ENCODE measurements at regions not wholly inside any gene's neighbourhood (a gene's known extent, or its start where the extent isn't known, plus 50 kb on each side); places are given as distances from the start of the nearest gene placed in this dataset.

- H3K9me3 ChIP-seq (ENCODE audit: control insufficient read depth, low read length, poor library complexity, severe bottlenecking): no peaks in the 10 kb centered on the region
- no peak overlapping the region for H3K4me3 Mint-ChIP-seq
- ATAC-seq (no peak), DNase-seq (no peak)
- no peaks in the 10 kb centered on the region for H3K27me3 Mint-ChIP-seq
- no peak overlapping the region for H3K27ac Mint-ChIP-seq
- H3K4me1 Mint-ChIP-seq: no peaks in the 10 kb centered on the region
- H3K36me3 Mint-ChIP-seq (ENCODE audit: low read depth): no peaks in the 10 kb centered on the region
Measured at GRCh38 chr6:140546640-140547039, 1172.2 kb upstream of the CITED2 start.

DNA sequence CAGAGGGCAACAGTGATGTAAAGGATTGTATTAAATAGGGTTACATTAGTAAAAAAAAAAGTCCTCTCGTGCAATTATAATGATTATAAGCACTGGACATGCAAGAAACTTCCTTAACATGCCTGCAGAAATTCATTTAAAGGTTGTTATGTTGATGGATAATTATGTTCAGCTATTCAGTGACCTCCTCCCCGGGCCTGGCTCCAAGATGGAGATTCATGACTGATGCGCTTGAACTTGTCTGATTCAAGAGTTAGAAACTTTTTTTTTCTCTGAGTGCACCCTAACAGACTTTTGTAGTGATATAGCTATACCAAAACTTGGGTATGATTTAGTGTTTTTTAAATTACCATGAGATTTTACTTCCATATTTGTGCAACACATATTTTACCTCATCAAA lies 1170.0 kb upstream of the CITED2 start:
- ATAC-seq (no peak), DNase-seq (no peak)
- Mint-ChIP-seq H3K36me3 (ENCODE audit: low read depth) (no peaks in the 10 kb centered on the region), H3K27me3 (no peaks in the 10 kb centered on the region), H3K27ac (no peak overlapping the region), H3K4me1 (no peaks in the 10 kb centered on the region), H3K4me3 (no peak overlapping the region)
- no peaks in the 10 kb centered on the region for H3K9me3 ChIP-seq (ENCODE audit: control insufficient read depth, low read length, poor library complexity, severe bottlenecking)

GRCh38 chr6:140542863-140543262 lies 1168.4 kb upstream of the CITED2 start:
- Mint-ChIP-seq H3K27me3 (no peaks in the 10 kb centered on the region), H3K36me3 (ENCODE audit: low read depth) (no peaks in the 10 kb centered on the region), H3K4me3 (no peak overlapping the region), H3K27ac (no peak overlapping the region), H3K4me1 (no peaks in the 10 kb centered on the region)
- ATAC-seq (no peak), DNase-seq (no peak)
- H3K9me3 ChIP-seq (ENCODE audit: control insufficient read depth, low read length, poor library complexity, severe bottlenecking): no peaks in the 10 kb centered on the region

DNA sequence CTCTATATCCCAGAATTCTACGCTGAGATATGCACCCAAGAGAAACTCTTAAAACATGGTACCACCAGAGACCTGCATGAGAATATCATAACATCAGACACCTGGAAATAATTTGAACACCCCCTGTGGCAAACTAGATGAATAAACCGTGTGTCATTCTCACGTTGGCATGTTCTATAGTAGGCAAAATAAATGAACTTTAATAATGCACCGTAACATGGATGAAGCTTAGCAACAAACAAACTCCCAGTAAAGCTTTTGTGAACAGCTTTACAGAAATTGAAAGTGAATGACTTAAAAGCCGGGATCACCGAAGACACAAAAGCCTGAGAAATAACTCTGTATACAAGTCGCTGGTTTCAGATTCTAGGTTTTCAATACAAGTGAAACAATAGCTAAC lies 1166.8 kb upstream of the CITED2 start:
- H3K36me3 Mint-ChIP-seq (ENCODE audit: low read depth): no peaks in the 10 kb centered on the region
- no peak for DNase-seq
- ATAC-seq: no peak
- no peak overlapping the region for H3K4me3 Mint-ChIP-seq
- H3K9me3 ChIP-seq (ENCODE audit: control insufficient read depth, low read length, poor library complexity, severe bottlenecking): no peaks in the 10 kb centered on the region
- H3K27ac Mint-ChIP-seq: no peak overlapping the region
- no peaks in the 10 kb centered on the region for H3K4me1 Mint-ChIP-seq
- no peaks in the 10 kb centered on the region for H3K27me3 Mint-ChIP-seq

GRCh38 chr6:140540743-140541142 lies 1166.3 kb upstream of the CITED2 start:
- H3K9me3 ChIP-seq (ENCODE audit: control insufficient read depth, low read length, poor library complexity, severe bottlenecking): no peaks in the 10 kb centered on the region
- no peak for ATAC-seq
- no peak for DNase-seq
- H3K4me3 Mint-ChIP-seq: no peak overlapping the region
- no peaks in the 10 kb centered on the region for H3K27me3 Mint-ChIP-seq
- H3K36me3 Mint-ChIP-seq (ENCODE audit: low read depth): no peaks in the 10 kb centered on the region
- H3K4me1 Mint-ChIP-seq: no peaks in the 10 kb centered on the region
- no peak overlapping the region for H3K27ac Mint-ChIP-seq

- H3K9me3 ChIP-seq (ENCODE audit: control insufficient read depth, low read length, poor library complexity, severe bottlenecking): no peaks in the 10 kb centered on the region
- Mint-ChIP-seq H3K4me1 (no peaks in the 10 kb centered on the region), H3K27ac (no peak overlapping the region), H3K27me3 (no peaks in the 10 kb centered on the region), H3K4me3 (no peak overlapping the region), H3K36me3 (ENCODE audit: low read depth) (no peaks in the 10 kb centered on the region)
- ATAC-seq (no peak), DNase-seq (no peak)
Measured at GRCh38 chr6:140538926-140539325, 1164.5 kb upstream of the CITED2 start.

DNA sequence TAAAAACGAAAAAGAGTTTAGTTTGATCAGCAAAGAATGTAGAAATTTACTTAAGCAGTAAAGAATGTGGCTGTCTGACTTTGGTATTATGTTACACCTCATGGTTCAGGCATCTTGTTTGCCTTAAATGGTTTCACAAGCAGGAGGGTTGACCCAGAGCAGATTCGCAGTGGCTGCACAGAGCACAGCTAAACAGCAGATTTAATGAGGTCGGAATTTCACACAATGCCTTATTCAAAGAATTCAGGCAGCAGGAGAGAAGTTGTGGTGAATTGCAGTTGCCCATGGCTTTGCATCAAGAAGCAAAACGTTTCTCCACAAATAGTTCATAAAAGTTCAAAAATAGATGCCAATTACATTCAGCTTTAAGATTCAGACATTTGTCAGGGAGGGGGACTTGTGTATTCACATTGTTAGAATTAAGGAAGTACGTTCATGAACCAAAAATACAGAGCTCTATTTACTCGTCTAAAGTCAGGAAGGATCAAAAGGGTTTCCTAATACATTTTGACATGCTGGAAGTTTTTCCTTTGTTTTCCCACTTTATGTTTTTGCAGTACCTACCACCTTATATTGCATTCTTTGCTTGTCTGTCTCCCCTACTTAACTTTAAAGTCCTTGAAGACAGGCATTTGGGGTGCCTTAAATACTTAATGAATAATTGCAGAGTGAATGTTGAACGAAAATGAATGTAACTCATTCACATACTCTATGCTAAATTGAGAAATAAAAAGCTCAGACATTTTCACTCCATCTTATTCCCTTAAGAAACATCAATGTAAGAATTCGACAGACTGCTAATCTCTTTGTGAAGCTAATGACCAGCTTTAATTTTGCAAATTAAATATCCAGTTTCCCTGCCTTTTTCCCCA lies 1163.6 kb upstream of the CITED2 start:
- H3K4me1 Mint-ChIP-seq: no peaks in the 10 kb centered on the region

DNA sequence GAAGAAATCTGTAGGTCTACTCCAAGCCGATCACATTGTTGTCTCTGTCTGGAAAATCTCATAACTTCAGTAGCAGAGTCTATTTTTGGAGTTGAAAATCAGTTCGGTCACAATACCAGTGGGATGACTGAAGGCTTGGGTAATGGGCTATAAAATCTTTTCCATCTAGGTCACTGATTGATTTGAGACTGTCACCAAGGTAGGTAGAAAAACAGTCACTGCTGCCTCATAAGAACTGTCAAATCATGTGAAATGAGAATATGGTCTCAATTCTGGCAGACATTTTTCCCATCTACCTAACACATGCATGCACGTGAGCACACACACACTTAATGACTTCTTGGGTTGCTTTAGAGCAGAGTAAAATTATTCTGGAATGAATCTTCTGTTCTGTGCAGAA lies 1162.8 kb upstream of the CITED2 start:
- ATAC-seq (no peak), DNase-seq (no peak)
- no peak overlapping the region for H3K4me3 Mint-ChIP-seq
- no peaks in the 10 kb centered on the region for H3K36me3 Mint-ChIP-seq (ENCODE audit: low read depth)
- no peaks in the 10 kb centered on the region for H3K4me1 Mint-ChIP-seq
- no peaks in the 10 kb centered on the region for H3K9me3 ChIP-seq (ENCODE audit: control insufficient read depth, low read length, poor library complexity, severe bottlenecking)
- H3K27me3 Mint-ChIP-seq: no peaks in the 10 kb centered on the region
- no peak overlapping the region for H3K27ac Mint-ChIP-seq

More for the DNA sequence above, 1163.6 kb upstream of the CITED2 start:
- DNase-seq (no peak), ATAC-seq (no peak)
- Mint-ChIP-seq H3K27me3 (no peaks in the 10 kb centered on the region), H3K36me3 (ENCODE audit: low read depth) (no peaks in the 10 kb centered on the region), H3K27ac (no peak overlapping the region), H3K4me3 (no peak overlapping the region)
- H3K9me3 ChIP-seq (ENCODE audit: control insufficient read depth, low read length, poor library complexity, severe bottlenecking): no peaks in the 10 kb centered on the region

GRCh38 chr6:140535511-140535910 lies 1161.1 kb upstream of the CITED2 start:
- no peak overlapping the region for H3K27ac Mint-ChIP-seq
- no peak overlapping the region for H3K4me3 Mint-ChIP-seq
- ATAC-seq (no peak), DNase-seq (no peak)
- no peaks in the 10 kb centered on the region for H3K36me3 Mint-ChIP-seq (ENCODE audit: low read depth)
- H3K27me3 Mint-ChIP-seq: peaks cover 4% of the 10 kb centered on the region
- H3K9me3 ChIP-seq (ENCODE audit: control insufficient read depth, low read length, poor library complexity, severe bottlenecking): no peaks in the 10 kb centered on the region
- no peaks in the 10 kb centered on the region for H3K4me1 Mint-ChIP-seq

DNA sequence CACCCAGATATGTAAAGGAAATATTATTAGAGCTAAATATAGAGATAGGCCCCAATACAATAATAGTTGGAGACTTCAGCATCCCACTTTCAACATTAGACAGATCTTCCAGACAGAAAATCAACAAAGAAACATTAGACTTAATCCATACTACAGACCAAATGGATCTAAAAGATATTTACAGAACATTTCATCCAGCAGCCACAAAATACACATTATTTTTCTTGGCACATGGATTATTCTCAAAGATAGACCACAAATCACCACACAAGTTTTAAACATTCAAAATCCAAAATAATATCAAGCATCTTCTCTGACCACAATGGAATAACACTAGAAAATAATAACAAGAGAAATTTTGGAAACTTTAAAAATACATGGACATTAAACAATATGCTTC lies 1159.1 kb upstream of the CITED2 start:
- Mint-ChIP-seq H3K27me3 (peaks cover 4% of the 10 kb centered on the region), H3K4me3 (no peak overlapping the region), H3K36me3 (ENCODE audit: low read depth) (no peaks in the 10 kb centered on the region), H3K4me1 (no peaks in the 10 kb centered on the region), H3K27ac (no peak overlapping the region)
- DNase-seq (no peak), ATAC-seq (no peak)
- H3K9me3 ChIP-seq (ENCODE audit: control insufficient read depth, low read length, poor library complexity, severe bottlenecking): no peaks in the 10 kb centered on the region

DNA sequence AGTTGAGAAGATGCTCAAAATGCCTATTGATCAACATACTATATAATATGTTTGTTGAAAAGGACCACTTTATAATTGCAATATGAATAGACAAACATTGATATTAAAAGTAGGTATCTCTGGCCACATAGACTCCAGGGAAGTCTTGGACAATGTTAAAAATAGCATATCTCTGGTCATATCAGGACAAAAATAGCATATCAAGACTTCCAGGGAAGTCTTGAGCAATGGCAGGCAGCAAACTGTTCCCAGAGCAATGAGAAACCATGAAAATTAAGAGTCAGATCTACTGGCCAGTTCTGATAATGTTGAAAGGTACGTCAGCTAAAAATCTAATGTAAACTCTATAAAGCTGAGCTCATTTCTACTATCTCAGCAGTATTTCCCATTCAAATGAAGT lies 1130.3 kb upstream of the CITED2 start:
- Mint-ChIP-seq H3K4me1 (no peaks in the 10 kb centered on the region), H3K27me3 (peaks cover 4% of the 10 kb centered on the region), H3K36me3 (ENCODE audit: low read depth) (no peaks in the 10 kb centered on the region), H3K4me3 (no peak overlapping the region), H3K27ac (no peak overlapping the region)
- no peak for DNase-seq
- ATAC-seq: no peak
- no peaks in the 10 kb centered on the region for H3K9me3 ChIP-seq (ENCODE audit: control insufficient read depth, low read length, poor library complexity, severe bottlenecking)

- ATAC-seq: no peak
- DNase-seq: no peak
- Mint-ChIP-seq H3K4me3 (no peak overlapping the region), H3K4me1 (no peaks in the 10 kb centered on the region), H3K36me3 (ENCODE audit: low read depth) (no peaks in the 10 kb centered on the region), H3K27ac (no peak overlapping the region), H3K27me3 (peaks cover 4% of the 10 kb centered on the region)
- no peaks in the 10 kb centered on the region for H3K9me3 ChIP-seq (ENCODE audit: control insufficient read depth, low read length, poor library complexity, severe bottlenecking)
Measured at GRCh38 chr6:140500849-140501248, 1126.4 kb upstream of the CITED2 start.

DNA sequence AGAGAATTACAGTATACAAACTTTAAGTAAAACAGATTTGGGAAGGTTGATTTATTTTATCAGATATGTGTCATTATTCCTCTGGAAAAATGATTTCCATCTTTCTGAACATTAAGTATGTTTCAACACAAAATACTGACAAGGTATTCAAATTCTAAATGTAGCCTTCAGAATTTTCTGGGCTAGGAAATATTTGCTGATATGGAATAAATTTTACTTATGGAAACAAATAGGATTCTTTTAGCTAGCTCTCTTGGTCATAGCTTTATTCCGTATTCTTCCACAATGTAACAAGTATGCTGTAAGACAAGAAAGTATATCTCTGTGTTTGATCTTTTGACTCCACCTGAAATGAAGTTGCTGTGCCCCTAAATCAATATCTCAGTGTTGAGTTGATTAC lies 1125.2 kb upstream of the CITED2 start:
- no peaks in the 10 kb centered on the region for H3K9me3 ChIP-seq (ENCODE audit: control insufficient read depth, low read length, poor library complexity, severe bottlenecking)
- H3K4me1 Mint-ChIP-seq: no peaks in the 10 kb centered on the region
- no peak overlapping the region for H3K4me3 Mint-ChIP-seq
- H3K27ac Mint-ChIP-seq: no peak overlapping the region
- peaks cover 4% of the 10 kb centered on the region for H3K27me3 Mint-ChIP-seq
- H3K36me3 Mint-ChIP-seq (ENCODE audit: low read depth): no peaks in the 10 kb centered on the region
- ATAC-seq (no peak), DNase-seq (no peak)

Measured in T-helper 17 cell (primary cell).